ENCODE measurements at regions not wholly inside any gene's neighbourhood (a gene's known extent, or its start where the extent isn't known, plus 50 kb on each side); places are given as distances from the start of the nearest gene placed in this dataset.

GRCh38 chr3:27637346-27637995, 84.7 kb downstream of the EOMES start:
- TF ChIP-seq CTCF (IDR thresholded peaks at IDR 0.05; ENCODE audit: insufficient read depth, low read length) (no peak), POLR2AphosphoS5 (IDR thresholded peaks at IDR 0.05; ENCODE audit: low read depth) (no peak), SPI1 (IDR thresholded peaks at IDR 0.05; ENCODE audit: borderline replicate concordance, low read depth) (no peak)
- TF ChIP-seq, protein P1, sequence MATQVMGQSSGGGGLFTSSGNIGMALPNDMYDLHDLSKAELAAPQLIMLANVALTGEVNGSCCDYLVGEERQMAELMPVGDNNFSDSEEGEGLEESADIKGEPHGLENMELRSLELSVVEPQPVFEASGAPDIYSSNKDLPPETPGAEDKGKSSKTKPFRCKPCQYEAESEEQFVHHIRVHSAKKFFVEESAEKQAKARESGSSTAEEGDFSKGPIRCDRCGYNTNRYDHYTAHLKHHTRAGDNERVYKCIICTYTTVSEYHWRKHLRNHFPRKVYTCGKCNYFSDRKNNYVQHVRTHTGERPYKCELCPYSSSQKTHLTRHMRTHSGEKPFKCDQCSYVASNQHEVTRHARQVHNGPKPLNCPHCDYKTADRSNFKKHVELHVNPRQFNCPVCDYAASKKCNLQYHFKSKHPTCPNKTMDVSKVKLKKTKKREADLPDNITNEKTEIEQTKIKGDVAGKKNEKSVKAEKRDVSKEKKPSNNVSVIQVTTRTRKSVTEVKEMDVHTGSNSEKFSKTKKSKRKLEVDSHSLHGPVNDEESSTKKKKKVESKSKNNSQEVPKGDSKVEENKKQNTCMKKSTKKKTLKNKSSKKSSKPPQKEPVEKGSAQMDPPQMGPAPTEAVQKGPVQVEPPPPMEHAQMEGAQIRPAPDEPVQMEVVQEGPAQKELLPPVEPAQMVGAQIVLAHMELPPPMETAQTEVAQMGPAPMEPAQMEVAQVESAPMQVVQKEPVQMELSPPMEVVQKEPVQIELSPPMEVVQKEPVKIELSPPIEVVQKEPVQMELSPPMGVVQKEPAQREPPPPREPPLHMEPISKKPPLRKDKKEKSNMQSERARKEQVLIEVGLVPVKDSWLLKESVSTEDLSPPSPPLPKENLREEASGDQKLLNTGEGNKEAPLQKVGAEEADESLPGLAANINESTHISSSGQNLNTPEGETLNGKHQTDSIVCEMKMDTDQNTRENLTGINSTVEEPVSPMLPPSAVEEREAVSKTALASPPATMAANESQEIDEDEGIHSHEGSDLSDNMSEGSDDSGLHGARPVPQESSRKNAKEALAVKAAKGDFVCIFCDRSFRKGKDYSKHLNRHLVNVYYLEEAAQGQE (IDR thresholded peaks at IDR 0.05; ENCODE audit: insufficient replicate concordance, low read depth) = no peak
